Astrocyte (in vitro differentiated cells and primary cell): ENCODE measurements at regions not wholly inside any gene's neighbourhood (a gene's known extent, or its start where the extent isn't known, plus 50 kb on each side); places are given as distances from the start of the nearest gene placed in this dataset.

Source experiments
- DNase-seq: peaks from one replicate; pipeline ENCODE4 v3.0.0-alpha.2; 2010; ENCODE audit warnings: low read depth
- FAIRE-seq: peaks from 2 replicates; lab custom pipeline; 2011; peaks lifted over from hg19 to GRCh38; lab: Jason Lieb, UNC
- H2AFZ ChIP-seq: 2 replicates; pipeline ENCODE4 v1.6.0; 2012; ENCODE audit warnings: low read depth, low read length, inconsistent platforms
- H3K27ac ChIP-seq: 2 replicates; pipeline ENCODE4 v1.5.1; 2011; ENCODE audit warnings: low read depth, low read length, inconsistent platforms
- H3K27me3 ChIP-seq: 2 replicates; pipeline ENCODE4 v1.6.0; 2011; ENCODE audit warnings: low read length, inconsistent platforms; ENCODE audit not compliant: insufficient read depth
- H3K36me3 ChIP-seq: 2 replicates; pipeline ENCODE4 v1.5.1; 2011; ENCODE audit warnings: low read length, inconsistent platforms; ENCODE audit not compliant: insufficient read depth
- H3K4me1 ChIP-seq: 2 replicates; pipeline ENCODE4 v1.5.1; 2011; ENCODE audit warnings: low read length, inconsistent platforms; ENCODE audit not compliant: insufficient read depth
- H3K4me2 ChIP-seq: 2 replicates; pipeline ENCODE4 v1.6.0; 2012; ENCODE audit warnings: low read length, inconsistent platforms
- H3K4me3 ChIP-seq: 2 replicates; pipeline ENCODE4 v1.5.1; 2011; ENCODE audit warnings: low read depth, mild to moderate bottlenecking, low read length, inconsistent platforms; ENCODE audit not compliant: insufficient read depth
- H3K79me2 ChIP-seq: 2 replicates; pipeline ENCODE4 v1.6.0; 2012; ENCODE audit warnings: mild to moderate bottlenecking, low read length, inconsistent platforms; ENCODE audit not compliant: insufficient read depth
- H3K9ac ChIP-seq: 2 replicates; pipeline ENCODE4 v1.6.0; 2012; ENCODE audit warnings: mild to moderate bottlenecking, low read length, inconsistent platforms
- H3K9me3 ChIP-seq: 2 replicates; pipeline ENCODE4 v1.5.1; 2012; ENCODE audit warnings: low read depth, mild to moderate bottlenecking, low read length, inconsistent platforms; ENCODE audit not compliant: insufficient read depth
- H4K20me1 ChIP-seq: 2 replicates; pipeline ENCODE4 v1.6.0; 2012; ENCODE audit warnings: low read length, inconsistent platforms; ENCODE audit not compliant: insufficient read depth
- H3K27ac Mint-ChIP-seq: one replicate; pipeline ENCODE4 v1.8.0; 2021; ENCODE audit warnings: mild to moderate bottlenecking, mixed read lengths; ENCODE audit not compliant: unreplicated experiment
- H3K27me3 Mint-ChIP-seq: one replicate; pipeline ENCODE4 v1.8.0; 2021; ENCODE audit warnings: low read depth, mixed read lengths; ENCODE audit not compliant: unreplicated experiment
- H3K36me3 Mint-ChIP-seq: one replicate; pipeline ENCODE4 v1.8.0; 2021; ENCODE audit warnings: low read depth, mixed read lengths; ENCODE audit not compliant: unreplicated experiment
- H3K4me1 Mint-ChIP-seq: one replicate; pipeline ENCODE4 v1.8.0; 2021; ENCODE audit warnings: low read depth, mixed read lengths; ENCODE audit not compliant: unreplicated experiment
- H3K4me3 Mint-ChIP-seq: one replicate; pipeline ENCODE4 v1.8.0; 2021; ENCODE audit warnings: mild to moderate bottlenecking, moderate library complexity, mixed read lengths; ENCODE audit not compliant: unreplicated experiment
- H3K9me3 Mint-ChIP-seq: one replicate; pipeline ENCODE4 v1.8.0; 2021; ENCODE audit warnings: mild to moderate bottlenecking, mixed read lengths; ENCODE audit not compliant: unreplicated experiment
- EZH2 ChIP-seq: IDR thresholded peaks from 2 replicates; pipeline ENCODE4 v1.6.1; 2012; ENCODE audit warnings: mild to moderate bottlenecking, low read length, inconsistent platforms; ENCODE audit not compliant: insufficient read depth
- TF ChIP-seq, protein P1 (sequence below): IDR thresholded peaks from 2 replicates; pipeline ENCODE4 v1.5.1; 2011; ENCODE audit warnings: low read depth, mild to moderate bottlenecking, inconsistent platforms, low read length, moderate library complexity; ENCODE audit not compliant: insufficient read depth

DNA sequence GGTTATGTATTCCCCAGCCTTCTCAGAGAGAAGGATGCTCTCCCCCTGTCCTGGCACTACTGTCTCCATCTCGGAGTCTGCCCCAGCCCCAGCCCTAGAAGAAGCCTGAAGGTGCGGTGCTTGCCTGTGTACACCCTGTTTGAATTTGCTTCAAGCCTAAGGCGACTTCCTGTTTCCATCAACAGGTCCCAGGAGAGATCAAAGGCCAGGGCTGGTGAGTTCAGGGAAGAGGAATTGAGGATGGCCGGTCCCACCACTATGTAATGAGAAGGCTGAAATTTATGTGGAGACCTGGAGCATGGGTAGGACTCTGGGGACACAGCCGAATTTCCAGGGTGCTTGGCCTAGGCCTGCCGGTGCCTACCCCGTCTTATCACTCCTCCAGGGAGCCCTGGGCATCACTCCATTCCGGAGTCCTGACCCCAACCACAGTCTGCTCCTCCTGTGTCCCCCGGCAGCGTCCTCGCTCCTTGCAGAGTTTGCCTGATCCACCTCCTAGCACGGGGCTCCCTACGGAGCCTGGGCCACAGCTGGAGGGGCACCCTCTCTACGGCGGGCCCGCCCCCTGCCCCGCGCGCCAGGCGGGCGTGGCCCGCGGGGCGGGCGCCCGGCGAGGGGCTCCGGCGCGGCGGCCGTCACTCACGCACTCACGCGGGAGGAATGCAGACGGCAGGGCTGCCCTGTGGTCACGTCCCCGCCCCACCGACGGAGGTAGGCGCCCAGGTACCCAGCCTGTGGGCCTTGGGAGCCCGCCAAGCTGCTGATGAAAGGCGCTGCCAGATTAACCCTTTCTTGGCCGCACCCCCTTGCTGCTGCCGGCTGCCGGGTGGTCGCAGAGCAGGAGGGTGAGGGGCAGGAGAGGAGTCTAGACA lies 53.8 kb upstream of the TAC4 start:
- H3K27ac ChIP-seq: no peak overlapping the region
- H3K4me3 ChIP-seq: no peak overlapping the region
- H3K9me3 ChIP-seq: no peaks in the 10 kb centered on the region
- no peaks in the 10 kb centered on the region for H4K20me1 ChIP-seq
- no peak overlapping the region for H3K9ac ChIP-seq
- no peak overlapping the region for H2AFZ ChIP-seq
- no peaks in the 10 kb centered on the region for H3K36me3 ChIP-seq
- H3K79me2 ChIP-seq: no peaks in the 10 kb centered on the region
- H3K9me3 Mint-ChIP-seq: no peaks in the 10 kb centered on the region
- peaks cover 85% of the 10 kb centered on the region for H3K27me3 Mint-ChIP-seq
- FAIRE-seq: no peak
- no peak overlapping the region for H3K27ac Mint-ChIP-seq
- TF ChIP-seq, protein P1, sequence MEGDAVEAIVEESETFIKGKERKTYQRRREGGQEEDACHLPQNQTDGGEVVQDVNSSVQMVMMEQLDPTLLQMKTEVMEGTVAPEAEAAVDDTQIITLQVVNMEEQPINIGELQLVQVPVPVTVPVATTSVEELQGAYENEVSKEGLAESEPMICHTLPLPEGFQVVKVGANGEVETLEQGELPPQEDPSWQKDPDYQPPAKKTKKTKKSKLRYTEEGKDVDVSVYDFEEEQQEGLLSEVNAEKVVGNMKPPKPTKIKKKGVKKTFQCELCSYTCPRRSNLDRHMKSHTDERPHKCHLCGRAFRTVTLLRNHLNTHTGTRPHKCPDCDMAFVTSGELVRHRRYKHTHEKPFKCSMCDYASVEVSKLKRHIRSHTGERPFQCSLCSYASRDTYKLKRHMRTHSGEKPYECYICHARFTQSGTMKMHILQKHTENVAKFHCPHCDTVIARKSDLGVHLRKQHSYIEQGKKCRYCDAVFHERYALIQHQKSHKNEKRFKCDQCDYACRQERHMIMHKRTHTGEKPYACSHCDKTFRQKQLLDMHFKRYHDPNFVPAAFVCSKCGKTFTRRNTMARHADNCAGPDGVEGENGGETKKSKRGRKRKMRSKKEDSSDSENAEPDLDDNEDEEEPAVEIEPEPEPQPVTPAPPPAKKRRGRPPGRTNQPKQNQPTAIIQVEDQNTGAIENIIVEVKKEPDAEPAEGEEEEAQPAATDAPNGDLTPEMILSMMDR: no peak
- no peak for TF ChIP-seq EZH2
- peaks cover 3% of the 10 kb centered on the region for H3K4me1 Mint-ChIP-seq
- H3K4me2 ChIP-seq: peak overlapping the region; percentile 11
- DNase-seq: no peak
- H3K4me3 Mint-ChIP-seq: no peak overlapping the region
- no peaks in the 10 kb centered on the region for H3K4me1 ChIP-seq
- H3K27me3 ChIP-seq: peaks cover 74% of the 10 kb centered on the region
- peaks cover 2% of the 10 kb centered on the region for H3K36me3 Mint-ChIP-seq

DNA sequence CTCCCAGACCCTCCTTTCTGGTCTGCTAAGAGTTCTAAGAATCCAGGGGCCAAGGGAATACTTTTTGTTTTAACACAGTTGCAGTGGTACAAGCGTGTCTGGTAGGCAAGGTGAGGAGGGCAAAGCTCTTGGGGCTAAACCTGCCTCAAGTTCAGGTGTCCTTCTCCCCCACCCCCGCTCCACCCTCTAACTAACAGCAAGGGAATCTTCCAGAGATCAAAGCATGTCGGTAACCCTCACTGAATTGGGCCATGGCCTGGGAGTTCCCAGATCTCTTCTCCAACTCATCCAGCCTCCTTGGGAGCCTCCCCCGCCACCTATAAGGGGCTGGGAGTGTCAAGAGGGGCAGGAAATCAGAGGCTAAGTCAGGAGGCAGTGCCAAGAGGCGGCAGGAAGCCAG lies 55.7 kb upstream of the TAC4 start:
- H3K9ac ChIP-seq: no peak overlapping the region
- H3K27me3 Mint-ChIP-seq: peaks cover 82% of the 10 kb centered on the region
- H3K9me3 ChIP-seq: no peaks in the 10 kb centered on the region
- no peak overlapping the region for H3K27ac ChIP-seq
- no peaks in the 10 kb centered on the region for H4K20me1 ChIP-seq
- peaks cover 3% of the 10 kb centered on the region for H3K4me1 Mint-ChIP-seq
- no peaks in the 10 kb centered on the region for H3K4me1 ChIP-seq
- H3K4me3 ChIP-seq: no peak overlapping the region
- H3K36me3 ChIP-seq: no peaks in the 10 kb centered on the region
- TF ChIP-seq EZH2: no peak
- TF ChIP-seq, protein P1: no peak
- H3K27me3 ChIP-seq: peaks cover 75% of the 10 kb centered on the region
- no peaks in the 10 kb centered on the region for H3K79me2 ChIP-seq
- H3K36me3 Mint-ChIP-seq: peaks cover 2% of the 10 kb centered on the region
- H3K4me2 ChIP-seq: no peak overlapping the region
- H3K9me3 Mint-ChIP-seq: no peaks in the 10 kb centered on the region
- no peak overlapping the region for H2AFZ ChIP-seq
- FAIRE-seq: no peak
- H3K27ac Mint-ChIP-seq: no peak overlapping the region
- DNase-seq: no peak
- no peak overlapping the region for H3K4me3 Mint-ChIP-seq

DNA sequence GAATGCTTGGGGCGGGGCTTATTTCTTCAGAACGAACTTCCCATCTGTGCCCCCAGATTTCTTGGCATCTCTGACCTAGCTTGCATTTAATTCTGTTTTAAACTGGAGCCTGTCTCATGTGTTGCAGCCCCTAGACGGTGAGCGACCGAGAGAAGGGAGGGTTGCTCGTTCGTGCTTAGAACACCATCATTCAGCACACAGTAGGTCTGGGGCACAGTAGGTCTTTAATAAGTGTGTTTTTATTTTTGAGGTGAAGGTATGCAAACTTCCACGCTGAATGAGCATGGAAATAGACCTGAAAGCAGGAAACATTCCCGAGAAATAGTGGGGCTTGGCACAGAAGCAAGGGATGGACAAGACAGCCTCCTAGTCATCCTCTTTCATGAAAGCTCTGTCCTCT lies 57.0 kb upstream of the TAC4 start:
- Histone ChIP-seq H3K9ac (no peak overlapping the region), H4K20me1 (no peaks in the 10 kb centered on the region), H3K27ac (no peak overlapping the region), H3K36me3 (no peaks in the 10 kb centered on the region), H3K4me3 (no peak overlapping the region), H3K79me2 (no peaks in the 10 kb centered on the region), H3K9me3 (no peaks in the 10 kb centered on the region), H3K4me2 (no peak overlapping the region), H3K27me3 (peaks cover 83% of the 10 kb centered on the region), H3K4me1 (no peaks in the 10 kb centered on the region), H2AFZ (no peak overlapping the region)
- no peak for TF ChIP-seq EZH2
- TF ChIP-seq, protein P1: no peak
- Mint-ChIP-seq H3K27ac (no peak overlapping the region), H3K4me1 (no peaks in the 10 kb centered on the region), H3K4me3 (no peak overlapping the region), H3K9me3 (no peaks in the 10 kb centered on the region), H3K36me3 (peaks cover 2% of the 10 kb centered on the region), H3K27me3 (peaks cover 82% of the 10 kb centered on the region)
- no peak for FAIRE-seq
- no peak for DNase-seq
